ENCODE measurements at regions not wholly inside any gene's neighbourhood (a gene's known extent, or its start where the extent isn't known, plus 50 kb on each side); places are given as distances from the start of the nearest gene placed in this dataset.

DNA sequence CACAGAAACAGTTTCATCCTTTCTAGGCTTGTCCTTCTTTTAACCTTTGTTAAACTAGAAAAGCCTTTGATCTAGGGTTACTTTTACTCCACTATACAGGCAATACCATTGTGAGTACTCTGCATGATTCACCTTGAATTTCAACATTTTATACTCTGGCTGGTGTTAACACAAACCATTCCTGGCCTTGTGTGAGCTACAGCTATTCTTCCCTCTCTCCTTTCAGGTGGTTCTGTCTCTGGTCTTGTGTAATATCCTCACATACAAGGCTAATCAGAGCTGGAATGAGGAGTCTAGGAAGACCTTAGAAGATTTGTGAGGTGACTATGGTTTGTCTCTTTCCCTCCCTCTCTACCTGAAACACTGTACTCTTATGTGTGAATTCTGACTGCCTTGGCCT lies 837.4 kb upstream of the USP15 start:
- no peak for TF ChIP-seq ZFX (IDR thresholded peaks at IDR 0.05; ENCODE audit: borderline replicate concordance)
- TF ChIP-seq, protein P1, sequence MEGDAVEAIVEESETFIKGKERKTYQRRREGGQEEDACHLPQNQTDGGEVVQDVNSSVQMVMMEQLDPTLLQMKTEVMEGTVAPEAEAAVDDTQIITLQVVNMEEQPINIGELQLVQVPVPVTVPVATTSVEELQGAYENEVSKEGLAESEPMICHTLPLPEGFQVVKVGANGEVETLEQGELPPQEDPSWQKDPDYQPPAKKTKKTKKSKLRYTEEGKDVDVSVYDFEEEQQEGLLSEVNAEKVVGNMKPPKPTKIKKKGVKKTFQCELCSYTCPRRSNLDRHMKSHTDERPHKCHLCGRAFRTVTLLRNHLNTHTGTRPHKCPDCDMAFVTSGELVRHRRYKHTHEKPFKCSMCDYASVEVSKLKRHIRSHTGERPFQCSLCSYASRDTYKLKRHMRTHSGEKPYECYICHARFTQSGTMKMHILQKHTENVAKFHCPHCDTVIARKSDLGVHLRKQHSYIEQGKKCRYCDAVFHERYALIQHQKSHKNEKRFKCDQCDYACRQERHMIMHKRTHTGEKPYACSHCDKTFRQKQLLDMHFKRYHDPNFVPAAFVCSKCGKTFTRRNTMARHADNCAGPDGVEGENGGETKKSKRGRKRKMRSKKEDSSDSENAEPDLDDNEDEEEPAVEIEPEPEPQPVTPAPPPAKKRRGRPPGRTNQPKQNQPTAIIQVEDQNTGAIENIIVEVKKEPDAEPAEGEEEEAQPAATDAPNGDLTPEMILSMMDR (IDR thresholded peaks at IDR 0.05): no peak
- H3K27ac ChIP-seq: no peak overlapping the region

DNA sequence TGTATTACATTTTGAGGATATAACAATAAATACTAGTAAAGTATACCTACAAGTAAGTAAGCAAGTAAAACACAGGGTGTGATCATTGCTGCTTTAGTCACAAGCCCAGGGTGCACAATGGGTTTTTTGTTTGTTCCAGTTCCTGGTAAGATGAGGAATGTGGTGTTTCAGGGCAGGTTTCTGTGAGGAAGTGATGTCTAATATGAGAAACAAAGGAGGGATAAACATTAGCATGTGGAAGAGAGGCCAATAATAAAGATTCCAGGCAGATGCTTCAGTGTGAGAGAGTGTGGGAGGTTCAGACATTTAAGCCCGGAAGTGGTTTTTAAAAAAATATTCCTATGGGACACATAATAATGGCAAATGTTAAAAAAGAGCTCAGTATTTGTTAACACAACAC lies 808.1 kb upstream of the USP15 start:
- H3K27ac ChIP-seq: no peak overlapping the region
- no peak for TF ChIP-seq ZFX (IDR thresholded peaks at IDR 0.05; ENCODE audit: borderline replicate concordance)
- TF ChIP-seq, protein P1 (IDR thresholded peaks at IDR 0.05): no peak

DNA sequence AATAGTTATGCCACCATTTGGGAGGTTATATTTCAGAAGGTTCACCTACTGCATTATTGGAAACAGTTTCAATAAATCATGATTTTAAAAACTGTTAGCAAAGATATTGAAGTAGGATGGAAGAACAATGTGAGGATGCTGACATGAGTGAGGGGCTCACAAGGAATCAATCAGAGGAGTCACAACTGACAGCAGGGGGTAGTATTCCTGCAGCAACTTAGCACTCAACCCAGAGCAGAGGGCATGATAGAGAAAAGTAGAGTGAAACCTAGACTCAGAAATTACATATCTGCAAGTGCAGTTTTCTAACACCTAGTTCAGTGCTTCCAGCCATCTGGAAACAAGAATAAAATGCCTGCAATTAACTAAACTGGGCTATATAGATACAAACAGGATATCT lies 772.5 kb upstream of the USP15 start:
- TF ChIP-seq ZFX (IDR thresholded peaks at IDR 0.05; ENCODE audit: borderline replicate concordance): no peak
- TF ChIP-seq, protein P1 (IDR thresholded peaks at IDR 0.05): no peak; the same call in 1 of the 2 replicates
- no peak overlapping the region for H3K27ac ChIP-seq

DNA sequence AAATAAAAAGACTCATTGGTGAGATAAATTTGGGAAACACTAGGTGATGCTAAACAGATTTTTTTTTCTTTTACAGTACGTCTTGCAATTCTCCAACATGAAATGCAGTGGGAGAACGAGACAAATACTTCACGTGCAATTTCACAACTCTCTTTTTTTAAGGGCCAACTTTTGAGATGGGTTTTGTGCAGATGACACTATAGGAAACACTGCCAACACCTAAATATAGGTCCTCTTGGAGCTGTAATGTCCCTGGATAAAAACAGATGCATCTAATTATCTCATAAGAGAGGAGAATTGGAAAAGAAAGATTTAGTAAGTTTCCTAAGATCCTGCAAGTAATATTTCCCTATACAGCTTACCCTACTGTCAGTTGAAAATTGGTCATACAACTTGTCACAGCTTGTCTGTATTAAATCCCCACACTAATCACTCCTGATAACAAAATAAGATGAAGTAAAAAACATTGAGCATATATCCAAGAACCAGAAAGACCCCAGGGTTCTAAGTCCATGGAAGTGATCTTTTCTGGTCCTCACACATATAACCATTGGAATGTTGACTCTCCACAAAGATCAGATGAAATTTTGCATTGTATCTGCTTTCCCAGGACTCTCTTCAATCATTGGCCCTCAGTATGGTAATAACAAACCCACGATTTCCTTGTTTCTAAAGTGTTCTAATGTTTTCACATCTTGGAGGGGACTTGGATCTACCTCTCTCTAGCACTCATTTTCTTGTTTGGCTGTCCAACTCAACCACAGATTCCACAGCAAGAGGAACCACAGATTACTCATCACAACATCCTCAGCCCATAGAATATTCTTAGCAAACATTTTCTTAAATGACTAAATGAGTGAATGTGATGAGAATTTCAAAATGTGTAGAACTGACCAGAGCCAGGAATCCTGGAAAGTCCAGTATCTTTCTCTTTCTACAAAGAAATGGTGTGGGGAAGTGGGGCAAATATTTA lies 769.4 kb upstream of the USP15 start:
- no peak overlapping the region for H3K27ac ChIP-seq
- TF ChIP-seq, protein P1 (IDR thresholded peaks at IDR 0.05): no peak
- TF ChIP-seq ZFX (IDR thresholded peaks at IDR 0.05; ENCODE audit: borderline replicate concordance): no peak

DNA sequence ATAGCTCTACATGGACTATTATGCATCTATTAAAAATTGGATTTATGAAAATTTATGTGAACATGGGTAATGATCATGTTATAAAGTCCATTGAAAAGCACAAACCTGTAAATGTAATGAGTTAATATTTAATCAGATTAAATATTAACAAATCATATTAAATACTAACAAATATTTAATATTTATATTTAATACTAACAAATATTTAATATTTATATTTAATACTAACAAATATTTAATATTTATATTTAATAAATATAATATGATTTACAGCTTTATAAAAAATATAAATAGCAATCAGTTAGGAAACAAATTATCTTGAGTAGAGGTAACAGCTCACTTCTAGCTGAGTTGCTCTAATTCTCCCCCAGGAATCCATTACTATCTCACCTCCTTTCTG lies 758.0 kb upstream of the USP15 start:
- no peak for TF ChIP-seq ZFX (IDR thresholded peaks at IDR 0.05; ENCODE audit: borderline replicate concordance)
- TF ChIP-seq, protein P1 (IDR thresholded peaks at IDR 0.05): no peak
- H3K27ac ChIP-seq: no peak overlapping the region

DNA sequence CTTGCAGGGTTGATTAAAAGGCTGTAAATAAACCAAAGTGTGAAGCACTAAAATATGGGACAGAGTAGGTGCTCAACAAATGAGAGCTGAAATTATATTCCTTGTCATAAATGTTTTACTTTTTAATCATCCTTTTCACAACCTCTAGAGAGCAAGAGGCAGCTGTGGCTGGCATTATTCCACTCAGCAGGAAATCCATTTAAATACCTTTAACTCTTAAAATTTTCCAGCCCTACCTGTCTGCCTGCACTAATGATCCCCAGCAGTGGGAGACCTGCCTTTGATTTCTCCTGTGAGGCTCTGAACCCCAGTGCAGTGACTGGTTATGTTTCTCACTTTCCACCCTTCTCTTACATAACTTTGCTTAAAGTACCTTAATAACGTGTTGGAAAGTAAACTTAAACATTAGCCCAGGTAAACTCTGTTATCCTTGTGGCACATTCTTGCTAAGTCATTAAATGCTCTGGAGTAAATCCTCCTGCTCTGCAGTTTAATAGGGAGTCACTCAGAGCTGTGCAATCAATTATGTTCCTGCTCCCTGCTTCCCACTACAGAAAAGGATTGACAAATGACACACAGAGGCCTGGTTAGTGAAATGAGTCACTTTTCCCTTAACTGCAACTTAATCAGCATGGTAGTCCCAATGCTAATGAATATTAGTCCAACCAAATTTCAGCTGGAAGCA lies 755.7 kb upstream of the USP15 start:
- no peak overlapping the region for H3K27ac ChIP-seq
- TF ChIP-seq, protein P1 (IDR thresholded peaks at IDR 0.05): no peak
- TF ChIP-seq ZFX (IDR thresholded peaks at IDR 0.05; ENCODE audit: borderline replicate concordance): no peak

DNA sequence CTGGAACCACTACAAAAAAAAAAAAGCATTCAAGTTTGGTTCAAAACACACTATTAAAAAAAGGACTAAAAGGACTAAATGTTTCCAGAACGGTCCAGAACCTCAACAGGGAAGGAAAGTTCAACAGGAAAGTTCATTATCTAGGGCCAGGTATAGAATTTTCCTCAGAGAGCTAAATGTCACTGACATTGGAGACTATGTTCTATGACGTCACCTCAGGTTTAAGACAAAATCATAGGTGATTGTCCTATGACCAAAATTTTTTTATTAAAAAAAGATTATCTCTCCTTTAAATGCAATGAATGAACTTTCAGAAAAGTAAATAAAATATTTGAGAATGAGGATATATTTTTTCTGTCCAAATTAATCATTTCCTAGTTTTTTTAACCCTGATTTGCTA lies 746.7 kb upstream of the USP15 start:
- no peak for TF ChIP-seq ZFX (IDR thresholded peaks at IDR 0.05; ENCODE audit: borderline replicate concordance)
- TF ChIP-seq, protein P1 (IDR thresholded peaks at IDR 0.05): no peak
- no peak overlapping the region for H3K27ac ChIP-seq

All from 22Rv1 (cell line).